HFF-Myc (cell line): ENCODE measurements at regions not wholly inside any gene's neighbourhood (a gene's known extent, or its start where the extent isn't known, plus 50 kb on each side); places are given as distances from the start of the nearest gene placed in this dataset.

Experiments
- DNase-seq: peaks from one replicate; pipeline ENCODE4 v3.0.0-alpha.2; 2011; ENCODE audit warnings: low read depth; ENCODE audit errors: extremely low read depth
- H3K4me3 ChIP-seq: replicated peaks from 2 replicates; pipeline ENCODE4 v1.5.1; 2011; ENCODE audit warnings: low read depth, mild to moderate bottlenecking, control low read depth, low read length
- CTCF ChIP-seq: IDR thresholded peaks from 2 replicates; pipeline ENCODE4 v1.5.1; 2012; ENCODE audit warnings: mild to moderate bottlenecking, low read depth, low read length, control low read depth; ENCODE audit errors: missing control alignments

DNA sequence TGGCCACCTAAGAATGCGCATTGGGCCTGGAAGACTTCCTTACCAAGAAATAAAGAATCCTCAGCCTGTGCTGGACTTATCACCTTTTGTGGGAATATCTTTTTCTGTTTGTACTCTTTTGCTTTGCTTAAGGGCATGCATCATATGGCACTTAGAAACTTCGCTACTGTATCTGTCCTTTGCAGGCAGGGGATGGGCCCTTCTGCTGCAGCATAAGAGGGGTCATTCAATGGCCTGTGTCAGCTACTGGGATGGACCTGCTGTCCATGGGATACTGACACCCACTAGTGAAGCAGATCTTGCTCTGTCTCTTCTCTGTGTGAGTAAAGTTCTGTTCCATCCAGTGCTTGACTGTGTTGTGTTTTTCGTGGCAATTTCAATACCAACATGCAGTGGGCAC, 239.0 kb upstream of the JUN start:
- TF ChIP-seq CTCF: no peak

DNA sequence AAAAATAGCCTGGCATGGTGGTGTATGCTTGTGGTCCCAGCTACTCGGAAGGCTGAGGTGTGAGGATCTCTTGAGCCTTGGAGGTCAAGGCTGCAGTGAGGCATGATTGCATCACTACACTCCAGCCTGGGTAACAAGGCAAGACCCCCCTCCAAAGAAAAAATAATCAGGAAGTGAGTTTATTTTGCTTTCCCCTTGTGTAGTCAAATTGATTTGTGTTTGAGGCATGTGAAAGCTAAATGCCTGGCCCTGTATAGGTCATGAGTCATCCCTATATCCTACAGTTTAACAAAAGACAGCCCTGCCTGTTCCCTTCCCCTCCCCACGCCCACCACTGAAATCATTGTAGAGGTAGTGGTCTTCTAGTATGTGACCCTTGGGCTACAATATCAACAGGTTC, 241.4 kb upstream of the JUN start:
- no peak for DNase-seq
- no peak overlapping the region for H3K4me3 ChIP-seq
- no peak for TF ChIP-seq CTCF

More for the DNA sequence above, 239.0 kb upstream of the JUN start:
- DNase-seq: no peak
- no peak overlapping the region for H3K4me3 ChIP-seq

DNA sequence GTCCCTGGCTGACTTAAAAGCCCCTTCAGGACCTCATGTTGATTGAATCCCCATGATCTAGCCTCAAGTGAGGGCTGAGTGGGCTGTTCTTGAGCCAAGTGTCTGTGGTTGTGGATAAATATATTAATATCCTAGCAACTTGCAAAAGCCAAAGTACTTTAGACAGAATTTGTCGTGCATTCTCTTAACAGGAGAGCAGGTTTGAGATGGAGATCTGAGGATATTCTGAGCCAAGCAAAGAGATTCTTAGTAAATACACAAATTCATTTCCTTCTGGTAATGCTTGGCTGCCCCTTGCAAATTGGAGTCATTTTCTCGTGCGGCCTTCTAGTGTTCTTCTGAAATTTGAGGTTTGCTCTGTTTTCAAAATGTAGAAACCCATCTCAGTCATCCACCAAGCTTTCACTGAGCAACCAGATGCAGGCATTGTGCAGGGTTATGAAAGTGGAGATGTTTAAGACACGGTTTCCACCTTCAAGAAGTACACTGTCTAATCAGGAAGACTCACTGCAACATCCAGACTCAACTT, 242.1 kb upstream of the JUN start:
- no peak for DNase-seq
- H3K4me3 ChIP-seq: no peak overlapping the region
- no peak for TF ChIP-seq CTCF

DNA sequence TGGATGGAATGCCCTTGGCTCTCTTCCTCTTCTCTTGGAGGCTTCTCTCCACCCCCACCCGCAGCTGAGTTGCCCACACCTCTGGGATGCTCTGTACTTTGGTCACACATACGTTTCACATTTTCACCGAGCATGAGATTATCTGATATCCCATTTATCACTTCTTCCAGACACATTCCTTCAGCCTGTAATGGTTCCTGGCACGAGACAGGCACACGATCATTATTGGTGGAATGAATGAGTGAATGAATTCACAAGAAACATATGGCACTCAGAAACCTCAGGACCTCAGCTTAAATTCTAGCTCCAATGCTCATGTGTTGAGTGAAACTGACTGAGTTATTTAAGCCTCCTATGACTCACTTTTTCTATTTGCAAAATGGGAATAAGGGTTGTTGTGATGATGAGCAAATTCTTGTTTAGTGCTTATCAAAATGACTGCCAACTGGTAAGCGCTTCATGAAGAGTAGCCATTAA, 242.7 kb upstream of the JUN start:
- no peak overlapping the region for H3K4me3 ChIP-seq

GRCh38 chr1:59027177-59027576, 243.3 kb upstream of the JUN start:
- no peak for DNase-seq
- no peak overlapping the region for H3K4me3 ChIP-seq
- no peak for TF ChIP-seq CTCF

More for the DNA sequence above, 242.7 kb upstream of the JUN start:
- peak; percentile 83 for DNase-seq
- TF ChIP-seq CTCF: no peak

GRCh38 chr1:59028048-59028447, 244.2 kb upstream of the JUN start:
- TF ChIP-seq CTCF: no peak
- DNase-seq: no peak
- H3K4me3 ChIP-seq: no peak overlapping the region

DNA sequence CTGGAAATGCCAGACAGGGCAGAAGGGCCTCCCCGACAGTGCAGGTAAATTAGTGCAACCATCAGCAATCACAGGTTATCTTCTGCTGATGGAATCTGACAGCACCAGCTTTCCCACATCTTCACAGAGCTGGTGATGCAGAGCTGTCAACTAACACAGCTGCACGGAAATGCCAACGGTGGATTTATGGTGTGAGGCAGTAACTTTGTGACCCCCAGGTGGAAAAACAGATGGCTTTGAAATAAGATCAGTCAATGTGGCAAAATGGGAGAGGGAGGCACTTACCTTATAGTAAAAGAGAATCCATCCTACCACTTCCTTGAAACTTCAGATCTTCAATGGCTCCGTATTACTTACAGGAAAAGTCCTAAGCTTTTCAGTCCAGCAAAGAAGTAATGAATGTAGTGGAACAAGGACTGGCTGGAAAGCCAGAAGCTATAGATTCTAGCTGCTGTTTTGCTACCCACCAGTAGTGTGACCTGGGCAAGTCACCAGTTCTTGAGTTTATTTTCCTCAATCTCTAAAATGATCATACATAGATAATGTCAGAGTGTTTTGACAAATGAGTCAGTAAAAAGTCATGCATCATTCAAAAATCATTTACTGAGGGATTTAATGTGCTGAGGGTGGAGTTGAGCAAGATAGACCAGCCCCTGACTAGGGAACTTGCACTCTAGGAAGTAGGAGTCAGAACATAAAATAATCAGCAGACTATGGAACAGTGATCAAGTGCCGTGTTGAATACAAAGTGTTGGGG, 245.7 kb upstream of the JUN start:
- no peak overlapping the region for H3K4me3 ChIP-seq
- DNase-seq: no peak
- no peak for TF ChIP-seq CTCF
